Hypothalamus (tissue), 51 donors: ENCODE measurements at regions not wholly inside any gene's neighbourhood (a gene's known extent, or its start where the extent isn't known, plus 50 kb on each side); places are given as distances from the start of the nearest gene placed in this dataset.

Experiments
- DNase-seq, 51 donors: peaks; one replicate each; lab custom pipeline; 2025; lab: John Stamatoyannopoulos, UW

DNA sequence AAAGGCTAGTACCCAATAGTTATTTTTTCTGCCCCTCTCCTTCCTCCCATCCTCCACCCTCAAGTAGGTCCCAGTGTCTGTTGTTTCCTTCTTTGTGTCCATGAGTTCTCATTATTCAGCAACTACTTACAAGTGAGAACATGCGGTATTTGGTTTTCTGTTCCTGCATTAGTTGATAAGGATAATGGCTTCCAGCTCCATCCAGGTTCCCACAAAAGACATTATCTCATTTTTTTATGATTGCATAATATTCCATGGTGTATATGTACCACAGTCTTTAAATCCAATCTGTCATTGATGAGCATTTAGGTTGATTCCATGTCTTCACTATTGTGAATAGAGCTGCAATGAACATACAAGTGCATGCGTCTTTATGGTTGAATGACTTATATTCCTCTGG is 128.3 kb upstream of the ANKRD55 start:
- no peak for DNase-seq

GRCh38 chr5:56360816-56361215 is 127.7 kb upstream of the ANKRD55 start:
- DNase-seq = no peak

DNA sequence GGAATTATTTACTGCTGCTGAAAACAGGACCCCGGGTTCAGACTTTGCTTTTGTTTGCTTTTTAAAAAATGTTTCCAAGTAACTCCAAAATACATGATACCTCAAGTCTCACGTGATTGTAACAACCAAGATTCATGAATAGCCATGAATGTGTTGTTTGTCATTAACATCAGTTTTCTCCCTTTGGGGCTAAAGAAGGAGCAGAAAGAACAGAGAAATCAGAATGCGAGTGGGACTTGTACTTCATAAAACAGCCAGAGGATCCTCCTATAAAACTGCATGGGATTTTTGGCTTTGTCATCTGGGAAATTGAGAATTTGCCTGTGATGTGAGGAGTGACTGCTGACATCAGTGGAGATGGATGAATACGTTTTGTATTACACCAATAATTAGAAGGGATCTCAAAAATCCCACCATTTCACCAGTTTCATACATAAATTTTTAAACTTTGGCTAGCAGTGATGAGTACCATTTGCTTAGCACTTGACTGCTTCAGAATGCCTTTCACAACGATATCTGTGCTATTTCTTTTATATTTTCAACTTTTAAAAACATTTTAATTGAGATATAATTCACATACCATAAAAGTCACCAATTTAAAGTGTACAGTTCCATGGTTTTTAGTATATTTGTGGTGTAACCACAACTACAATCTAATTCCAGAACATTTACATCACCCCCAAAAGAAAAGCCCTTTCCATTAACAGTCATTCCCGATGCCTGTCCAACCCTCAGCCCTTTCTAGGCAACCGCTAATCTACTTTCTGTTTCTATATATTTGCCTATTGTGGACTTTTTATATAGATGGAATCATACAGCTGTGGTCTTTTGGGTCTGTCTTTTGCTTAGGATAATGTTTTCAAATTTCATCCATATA is 126.9 kb upstream of the ANKRD55 start:
- no peak for DNase-seq

GRCh38 chr5:56358703-56359681 is 125.9 kb upstream of the ANKRD55 start:
- DNase-seq = no peak

DNA sequence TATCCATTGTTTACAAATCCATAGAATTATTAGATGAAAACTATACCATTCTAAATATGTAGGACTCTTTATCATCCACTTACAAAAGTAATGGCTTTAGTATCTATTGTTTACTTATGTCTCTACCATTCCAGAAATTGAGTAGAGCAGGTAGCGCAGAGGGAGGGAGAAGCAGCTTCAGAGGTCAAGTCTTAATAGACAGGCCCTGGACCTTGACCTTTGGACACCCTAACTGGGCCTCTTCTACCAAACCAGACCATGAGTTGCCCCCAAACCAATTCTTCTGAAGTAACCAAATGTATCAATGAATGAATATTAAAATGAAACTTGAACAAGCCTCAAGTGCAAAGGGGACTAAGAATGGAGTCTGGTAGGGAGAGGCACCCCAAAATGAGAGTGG is 124.9 kb upstream of the ANKRD55 start:
- DNase-seq = no peak

DNA sequence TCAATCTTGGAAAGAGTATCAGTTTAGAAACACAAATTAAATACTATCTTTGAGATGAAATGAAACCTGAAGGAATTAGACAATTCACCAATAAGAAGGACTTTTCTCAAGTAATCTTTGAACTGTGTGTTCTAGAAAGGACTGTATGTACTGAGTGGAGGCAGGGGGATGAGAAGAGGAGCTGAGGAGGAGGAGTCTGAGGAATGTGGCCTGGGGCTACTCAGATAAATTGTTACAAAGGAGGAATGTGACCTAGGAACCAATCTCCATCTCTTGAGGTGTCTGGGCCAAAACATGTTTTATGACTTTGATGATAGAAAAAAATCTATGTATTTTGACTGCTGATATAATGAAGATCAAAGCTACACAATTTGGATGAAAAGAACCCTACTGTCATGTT is 124.3 kb upstream of the ANKRD55 start:
- no peak for DNase-seq

DNA sequence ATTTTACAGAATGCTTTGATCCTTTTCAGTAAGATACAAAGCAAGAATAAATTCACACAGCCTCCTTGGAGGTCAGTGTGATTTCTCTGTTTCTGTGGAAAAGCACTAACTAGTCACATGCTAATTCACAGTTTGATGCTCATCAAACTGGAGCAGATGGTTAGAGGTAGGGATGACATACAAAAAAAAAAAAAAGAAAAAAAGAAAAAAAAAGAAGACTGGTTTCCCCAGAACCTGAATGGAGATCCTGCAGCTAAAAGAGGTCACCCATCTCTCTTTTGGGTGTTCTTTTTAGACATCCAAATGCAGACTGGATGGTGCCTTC is 123.7 kb upstream of the ANKRD55 start:
- DNase-seq = no peak

DNA sequence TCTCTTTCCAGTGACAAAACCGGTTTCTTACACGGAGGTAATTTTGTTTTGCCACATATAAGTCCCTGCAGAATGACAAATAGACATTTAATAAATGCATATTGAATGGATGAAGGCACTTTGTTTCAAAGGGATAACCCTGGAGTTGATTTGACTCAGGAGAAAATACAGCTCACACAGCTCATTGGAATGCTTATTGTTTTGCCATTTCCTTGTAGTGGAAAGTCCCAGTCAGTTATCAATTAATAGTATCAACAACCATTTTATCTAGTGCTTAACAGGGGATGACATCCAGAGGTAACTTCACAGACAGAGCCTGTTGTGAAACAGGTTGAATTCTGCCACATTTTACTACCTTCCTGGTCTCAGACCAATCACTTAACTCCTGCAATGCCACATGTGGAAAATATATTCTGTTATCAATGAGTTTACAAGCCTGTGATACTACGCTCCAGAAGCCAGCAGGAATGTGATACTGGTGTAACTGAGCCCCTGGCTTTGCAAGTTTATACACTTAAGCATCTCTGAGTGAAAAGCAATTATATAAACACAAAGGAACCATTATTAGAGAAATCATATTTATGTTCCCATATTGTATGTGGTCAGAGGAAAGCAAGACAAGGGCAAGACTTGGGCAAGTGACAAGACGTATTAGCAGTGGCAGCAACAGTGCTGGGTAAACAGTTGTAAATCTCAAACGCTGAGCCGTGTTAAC is 123.1 kb upstream of the ANKRD55 start:
- no peak for DNase-seq

DNA sequence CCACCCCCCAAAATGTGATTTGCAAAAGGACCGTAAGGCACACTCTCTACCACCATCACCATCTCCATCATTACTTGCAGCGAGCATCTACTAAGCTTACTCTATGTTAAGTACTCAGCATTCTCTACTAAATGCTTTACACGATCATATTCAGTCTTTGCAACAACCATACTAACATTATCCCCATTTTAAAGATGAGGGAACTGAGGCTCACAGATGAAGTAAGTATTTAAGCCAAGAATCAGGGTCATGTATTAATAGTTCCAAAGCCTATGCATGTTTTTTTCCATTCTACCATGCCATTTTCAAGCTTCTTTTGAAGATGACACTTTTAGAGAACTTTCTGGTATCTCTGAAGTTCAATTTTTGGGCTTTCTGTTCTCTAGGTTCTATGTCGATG is 121.7 kb upstream of the ANKRD55 start:
- DNase-seq = no peak

GRCh38 chr5:56352808-56353590 is 119.9 kb upstream of the ANKRD55 start:
- no peak for DNase-seq

DNA sequence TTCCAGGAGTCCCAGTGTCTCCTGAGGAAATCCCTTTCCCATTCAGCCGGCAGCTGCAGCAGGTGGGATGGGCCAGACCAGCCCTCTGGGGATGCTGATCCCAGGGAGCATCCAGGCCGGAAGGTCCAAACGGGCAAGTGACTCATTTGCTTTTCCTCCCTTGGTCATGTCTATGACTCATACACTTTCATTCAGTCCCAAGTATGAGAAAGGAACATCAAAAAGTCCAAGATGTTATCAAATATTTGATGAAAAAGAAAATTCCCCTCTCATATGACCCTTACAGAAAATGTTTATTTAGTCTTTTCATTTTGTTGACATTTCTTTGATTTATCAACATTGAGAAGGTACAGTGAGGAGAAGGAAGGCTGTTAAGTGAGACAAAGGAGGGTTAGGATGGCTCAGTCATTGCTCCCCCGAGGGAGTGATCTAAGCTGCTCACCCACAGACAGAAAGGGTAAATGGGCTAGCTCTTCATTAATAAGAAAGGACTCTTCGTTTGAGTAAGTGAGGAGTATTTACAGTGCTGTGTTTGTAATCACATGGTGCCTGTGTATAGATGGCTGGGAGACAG is 117.6 kb upstream of the ANKRD55 start:
- peak in 1 of 51 donors; percentile 1 for DNase-seq

- no peak for DNase-seq
These were observed 117.0 kb upstream of the ANKRD55 start for GRCh38 chr5:56350011-56350596.

DNA sequence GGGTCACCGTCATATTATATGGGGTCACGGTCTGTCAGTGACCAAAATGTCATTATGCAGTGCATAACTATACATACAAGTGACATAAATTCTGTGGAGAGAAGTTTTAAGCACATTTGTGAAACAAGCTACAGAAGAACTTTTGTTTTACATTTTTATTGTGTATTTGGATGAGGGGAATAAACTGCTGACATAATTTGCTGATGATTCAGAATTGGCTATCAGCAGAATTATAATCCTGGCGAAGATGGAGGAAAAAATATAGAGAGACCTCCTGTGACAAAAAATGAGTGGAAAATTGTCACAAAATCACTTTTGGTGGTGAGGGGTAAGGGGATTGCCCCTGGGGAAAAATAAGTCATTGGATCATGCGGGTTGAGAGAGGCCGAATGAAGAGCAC is 116.3 kb upstream of the ANKRD55 start:
- DNase-seq = no peak

DNA sequence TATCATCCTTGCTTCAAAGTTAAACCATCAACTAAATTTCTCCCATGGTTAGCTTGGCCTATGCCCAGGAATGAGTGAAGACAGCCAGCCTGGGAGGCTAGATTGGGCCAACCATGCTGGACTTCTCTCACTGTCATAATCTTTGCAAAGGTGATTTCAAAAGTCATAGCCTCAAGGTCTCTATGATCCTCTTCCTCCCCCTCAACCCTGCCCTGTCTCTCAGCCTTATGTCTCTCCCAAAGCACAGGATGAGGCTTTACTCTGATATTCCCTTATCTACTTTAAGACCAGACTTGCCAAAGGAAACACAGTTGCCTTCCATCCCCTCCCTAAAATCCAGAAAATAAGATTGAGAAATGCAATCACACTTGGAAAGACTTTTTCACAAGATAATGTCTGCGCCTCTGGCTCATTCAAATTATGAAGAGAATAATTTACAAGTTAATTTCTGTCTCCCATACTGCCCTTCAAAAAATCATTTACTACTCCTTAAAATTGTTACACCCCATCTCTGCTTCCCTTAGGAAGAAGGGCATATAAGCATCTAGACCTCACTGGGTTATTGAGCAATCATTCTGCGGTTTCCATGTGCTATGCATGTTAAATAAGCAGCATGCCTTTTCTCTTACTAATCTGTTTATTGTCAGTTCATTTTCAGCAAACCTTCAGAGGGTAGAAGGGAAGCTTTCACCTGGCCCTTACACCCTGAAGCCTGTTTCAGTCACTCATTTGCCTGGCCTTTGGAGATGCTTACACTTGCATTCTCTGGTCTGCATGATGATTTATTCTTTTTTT is 113.8 kb upstream of the ANKRD55 start:
- DNase-seq = no peak

GRCh38 chr5:56346044-56346710 is 113.0 kb upstream of the ANKRD55 start:
- DNase-seq = no peak

- no peak for DNase-seq
These were observed 112.2 kb upstream of the ANKRD55 start for GRCh38 chr5:56345352-56345751.

DNA sequence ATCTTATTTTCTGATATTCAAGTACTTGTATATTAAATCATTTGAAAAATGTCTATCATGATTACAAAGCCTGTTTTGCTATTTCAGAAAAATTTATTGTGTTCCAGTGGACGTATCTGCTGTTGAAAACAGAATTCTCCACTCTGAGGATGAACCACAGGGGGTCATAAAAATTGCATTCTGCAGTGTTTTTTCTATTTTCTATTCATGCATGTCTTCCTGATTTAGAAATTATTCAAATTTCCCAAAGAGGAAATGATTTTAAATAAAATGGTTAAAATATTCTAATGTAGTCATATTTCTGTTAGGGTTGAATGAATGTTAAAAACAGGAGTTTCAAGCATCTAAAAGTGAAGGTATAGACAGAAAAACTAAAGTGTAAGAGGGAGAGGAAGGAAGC is 111.5 kb upstream of the ANKRD55 start:
- no peak for DNase-seq

- no peak for DNase-seq
These were observed 110.9 kb upstream of the ANKRD55 start for GRCh38 chr5:56343988-56344387.
